ENCODE measurements at regions not wholly inside any gene's neighbourhood (a gene's known extent, or its start where the extent isn't known, plus 50 kb on each side); places are given as distances from the start of the nearest gene placed in this dataset.

- TF ChIP-seq, protein P1, sequence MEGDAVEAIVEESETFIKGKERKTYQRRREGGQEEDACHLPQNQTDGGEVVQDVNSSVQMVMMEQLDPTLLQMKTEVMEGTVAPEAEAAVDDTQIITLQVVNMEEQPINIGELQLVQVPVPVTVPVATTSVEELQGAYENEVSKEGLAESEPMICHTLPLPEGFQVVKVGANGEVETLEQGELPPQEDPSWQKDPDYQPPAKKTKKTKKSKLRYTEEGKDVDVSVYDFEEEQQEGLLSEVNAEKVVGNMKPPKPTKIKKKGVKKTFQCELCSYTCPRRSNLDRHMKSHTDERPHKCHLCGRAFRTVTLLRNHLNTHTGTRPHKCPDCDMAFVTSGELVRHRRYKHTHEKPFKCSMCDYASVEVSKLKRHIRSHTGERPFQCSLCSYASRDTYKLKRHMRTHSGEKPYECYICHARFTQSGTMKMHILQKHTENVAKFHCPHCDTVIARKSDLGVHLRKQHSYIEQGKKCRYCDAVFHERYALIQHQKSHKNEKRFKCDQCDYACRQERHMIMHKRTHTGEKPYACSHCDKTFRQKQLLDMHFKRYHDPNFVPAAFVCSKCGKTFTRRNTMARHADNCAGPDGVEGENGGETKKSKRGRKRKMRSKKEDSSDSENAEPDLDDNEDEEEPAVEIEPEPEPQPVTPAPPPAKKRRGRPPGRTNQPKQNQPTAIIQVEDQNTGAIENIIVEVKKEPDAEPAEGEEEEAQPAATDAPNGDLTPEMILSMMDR (IDR thresholded peaks at IDR 0.05; ENCODE audit: insufficient read depth, low read length, poor library complexity, severe bottlenecking), result no peak
- no peak for TF ChIP-seq EZH2phosphoT487 (conservative IDR thresholded peaks at IDR 0.05; ENCODE audit: low read length)
Observed at GRCh38 chr6:43992126-43992663, 135.1 kb downstream of the MRPL14 start.

All from SU-DHL-6 (cell line).